ENCODE measurements at regions not wholly inside any gene's neighbourhood (a gene's known extent, or its start where the extent isn't known, plus 50 kb on each side); places are given as distances from the start of the nearest gene placed in this dataset.

DNA sequence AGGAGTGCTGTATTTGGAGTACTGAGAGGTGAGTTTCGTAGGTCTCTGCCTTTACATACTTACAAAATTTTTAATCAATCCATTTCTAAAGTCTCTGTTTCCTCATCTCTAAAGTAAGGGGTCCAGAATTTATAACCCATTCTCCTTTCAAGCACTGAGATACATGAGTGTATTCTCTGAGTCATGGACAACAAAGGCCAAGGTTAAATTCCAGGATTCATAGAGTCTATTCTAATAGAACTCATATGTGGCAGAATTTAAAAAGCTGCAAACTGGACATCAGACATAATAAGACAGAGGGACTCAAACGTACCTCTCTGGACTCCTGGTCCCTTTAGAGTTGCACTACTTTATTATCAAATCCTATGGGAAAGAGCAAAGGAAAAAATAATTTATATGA is 112.5 kb upstream of the SLIT3 start:
- DNase-seq (ENCODE audit: low read depth) = no peak

DNA sequence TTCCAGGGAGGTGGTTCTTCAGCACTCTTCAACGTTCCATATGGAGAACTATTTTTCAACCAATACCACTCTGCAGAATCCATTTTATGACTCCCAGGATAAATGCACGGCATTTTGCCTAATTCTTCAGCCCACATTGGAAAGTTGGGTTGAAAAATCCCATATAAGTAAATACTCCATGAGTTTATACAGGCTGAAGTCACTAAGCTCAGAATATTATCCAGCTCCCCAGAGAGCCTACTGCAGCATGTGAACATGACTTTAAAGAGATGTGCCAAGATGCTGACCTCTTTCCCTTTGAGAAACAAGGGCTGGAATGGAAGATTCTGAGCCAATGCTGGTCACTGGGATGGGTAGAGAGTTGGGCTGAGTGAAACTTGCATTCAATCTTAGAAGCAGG is 111.9 kb upstream of the SLIT3 start:
- DNase-seq (ENCODE audit: low read depth) = no peak

DNA sequence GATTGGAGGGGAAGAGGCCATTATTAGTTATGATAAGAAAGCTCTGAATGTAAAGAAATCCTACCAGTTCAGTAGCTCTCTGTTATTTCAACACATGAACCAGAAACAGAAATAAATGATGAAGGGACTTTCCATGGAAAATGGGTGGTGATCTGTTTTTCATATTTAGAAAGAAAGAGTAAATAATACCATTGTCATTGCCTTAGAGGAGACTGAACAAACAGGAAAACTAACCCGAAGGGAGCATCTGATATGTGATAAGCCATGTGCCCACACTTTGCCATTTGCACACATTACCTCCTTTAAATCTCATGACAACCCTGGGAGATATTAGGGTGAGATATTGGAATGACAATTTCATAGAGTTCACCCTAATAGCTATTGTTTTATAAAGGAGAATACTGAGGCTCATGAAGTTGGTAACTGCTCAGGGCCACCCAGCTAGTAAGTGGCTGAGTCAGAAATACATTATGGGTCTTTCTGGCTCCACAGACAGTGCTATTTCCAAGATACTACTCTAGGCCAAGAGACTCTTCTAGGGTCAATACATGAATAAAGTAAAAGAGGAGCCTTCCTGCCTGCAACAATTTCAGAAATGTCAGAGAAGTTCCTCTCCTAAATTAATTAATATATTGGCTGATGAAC is 111.0 kb upstream of the SLIT3 start:
- no peak for DNase-seq (ENCODE audit: low read depth)

DNA sequence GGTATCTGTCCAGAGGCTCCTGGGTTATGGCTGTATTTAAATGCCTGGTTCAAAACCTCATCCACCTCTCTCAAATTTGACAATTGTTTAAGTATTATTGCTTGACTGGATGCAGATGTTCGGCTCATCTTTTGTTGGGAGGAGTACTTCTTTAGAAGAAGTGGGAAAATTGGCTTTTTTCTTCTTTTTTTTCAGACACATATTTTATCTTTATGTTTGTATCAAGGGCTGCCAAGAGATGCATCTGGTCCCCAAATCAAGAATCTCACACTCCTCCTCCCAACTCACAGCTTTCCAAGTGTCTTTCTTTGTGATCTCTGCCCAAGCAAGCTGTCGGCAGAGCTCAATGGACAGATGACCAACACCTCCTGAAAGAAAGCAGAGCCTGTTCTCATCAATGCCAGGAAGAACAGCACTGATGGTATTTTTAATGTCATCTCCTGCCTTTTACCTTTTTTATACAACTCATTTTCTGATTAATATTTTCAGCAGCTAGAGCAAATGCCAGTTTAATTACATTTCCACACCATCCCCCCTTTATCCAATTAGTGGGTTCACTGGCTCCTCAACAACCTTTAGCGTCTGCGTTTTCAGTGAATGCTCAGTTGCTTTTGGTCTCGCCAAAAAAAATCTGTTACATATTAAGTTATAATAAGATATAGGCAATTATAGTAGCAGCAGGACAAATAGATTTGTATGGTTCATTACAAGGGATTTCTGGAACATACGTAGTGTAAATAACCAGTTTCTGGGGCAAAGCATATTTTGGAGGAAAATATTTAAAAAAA is 110.3 kb upstream of the SLIT3 start:
- no peak for DNase-seq (ENCODE audit: low read depth)

DNA sequence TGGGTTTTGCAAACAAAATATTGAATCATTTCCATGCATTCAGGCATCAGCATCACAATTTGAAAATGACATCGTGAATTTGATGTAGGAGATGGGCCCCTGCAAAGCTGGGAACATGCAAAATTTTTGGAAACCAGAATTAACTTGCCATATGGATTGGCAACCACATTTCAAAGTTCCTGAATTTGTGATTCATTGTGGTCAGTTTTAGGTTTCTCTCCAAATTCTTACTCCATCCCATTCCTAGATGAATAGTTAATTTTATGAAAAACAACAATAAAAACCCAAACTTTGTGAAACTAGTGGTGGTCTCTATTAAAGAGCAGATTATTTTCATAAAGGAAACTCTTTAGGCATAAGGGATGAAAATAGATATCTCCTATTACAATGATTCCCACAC is 107.8 kb upstream of the SLIT3 start:
- no peak for DNase-seq (ENCODE audit: low read depth)

DNA sequence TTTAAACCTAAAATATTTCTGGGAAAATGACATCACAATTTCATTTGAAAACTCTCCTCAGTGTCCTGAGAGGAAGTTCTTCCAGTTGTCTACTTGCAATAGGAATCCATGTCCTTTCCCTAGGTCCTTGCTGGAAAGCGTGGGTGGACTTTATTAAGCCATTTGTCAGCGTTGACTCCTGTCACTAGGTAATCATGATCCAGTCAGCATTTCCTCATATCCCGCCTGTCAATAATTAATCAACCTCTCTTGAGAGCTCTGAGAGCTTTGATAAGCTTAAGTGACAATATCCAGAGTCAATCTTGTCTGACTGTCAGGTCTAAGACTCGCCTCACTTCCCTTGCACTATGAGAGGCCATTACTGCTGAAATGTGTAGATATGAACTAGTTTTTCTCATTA is 107.2 kb upstream of the SLIT3 start:
- no peak for DNase-seq (ENCODE audit: low read depth)

DNA sequence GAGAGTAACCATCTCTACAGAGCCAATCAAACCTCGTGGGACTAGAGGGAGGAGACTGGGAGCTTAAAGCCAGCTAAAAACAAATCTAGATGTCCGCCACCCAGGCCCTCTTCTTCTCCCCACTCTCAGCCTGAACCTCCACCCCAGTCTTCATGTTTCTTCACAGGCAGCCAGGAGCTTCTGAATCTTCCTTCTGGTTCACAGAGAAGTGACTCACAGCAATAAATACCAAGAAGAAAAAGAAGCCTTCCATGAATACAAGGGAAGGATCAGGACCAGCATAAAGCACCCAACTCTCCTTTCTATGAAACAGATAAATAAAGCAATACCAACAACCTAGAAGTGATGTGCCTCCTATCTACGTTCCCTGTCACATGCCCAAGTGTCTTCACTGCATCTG is 103.3 kb upstream of the SLIT3 start:
- DNase-seq (ENCODE audit: low read depth) = no peak

DNA sequence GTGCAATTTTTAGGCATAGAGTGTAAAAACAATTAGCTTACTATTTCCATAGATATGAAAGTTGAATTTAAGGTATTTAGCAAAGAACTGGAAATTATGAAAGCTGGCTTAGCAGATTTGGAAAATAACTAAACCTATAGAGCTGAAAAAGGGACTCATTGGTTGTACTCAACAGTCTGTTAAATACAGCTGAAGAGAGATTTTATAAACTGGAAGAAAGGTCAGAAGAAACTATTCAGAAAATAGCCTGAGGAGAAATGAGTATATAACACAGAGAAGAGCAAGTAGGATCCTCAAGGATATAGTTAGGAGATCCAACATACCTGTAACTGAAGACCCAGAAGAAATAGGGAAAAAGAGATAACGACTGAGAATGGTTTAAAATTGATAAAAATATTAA is 97.6 kb upstream of the SLIT3 start:
- no peak for DNase-seq (ENCODE audit: low read depth)

DNA sequence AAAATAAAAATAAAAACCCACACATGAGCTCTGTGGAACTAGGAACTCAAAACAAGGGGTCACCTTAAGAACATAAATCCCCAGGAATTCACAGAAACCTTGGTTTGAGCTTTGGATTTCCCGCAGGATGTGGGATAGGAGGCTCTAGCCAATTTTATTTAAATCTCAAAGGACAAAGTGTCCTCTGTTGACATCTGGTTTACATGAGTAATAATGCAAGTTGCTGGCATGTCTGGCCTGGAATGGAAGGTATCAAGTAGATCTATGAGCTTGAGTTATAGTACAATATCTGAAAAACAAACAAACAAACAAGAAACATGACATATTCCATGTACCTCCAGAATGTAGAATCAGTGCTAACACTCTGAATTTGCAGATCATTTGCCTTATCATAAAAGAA is 94.2 kb upstream of the SLIT3 start:
- DNase-seq (ENCODE audit: low read depth) = no peak

DNA sequence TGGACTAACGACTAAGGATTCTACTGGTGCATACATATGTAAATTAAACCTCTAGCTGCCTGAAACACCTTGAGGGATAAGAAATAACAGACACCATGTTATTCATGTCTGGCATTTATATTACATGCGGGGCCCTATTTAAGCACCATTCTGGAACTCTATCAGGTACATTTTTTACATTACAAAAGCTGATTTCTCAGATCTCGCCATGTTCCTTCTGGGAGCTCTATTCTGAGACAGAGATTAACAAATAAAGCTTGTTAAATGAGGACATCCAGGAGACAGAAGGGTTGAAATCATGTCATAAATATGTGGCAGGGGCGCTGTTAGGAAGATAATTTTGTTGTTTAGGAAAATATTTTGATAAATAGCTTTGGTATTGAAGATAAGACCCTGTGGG is 93.4 kb upstream of the SLIT3 start:
- no peak for DNase-seq (ENCODE audit: low read depth)

DNA sequence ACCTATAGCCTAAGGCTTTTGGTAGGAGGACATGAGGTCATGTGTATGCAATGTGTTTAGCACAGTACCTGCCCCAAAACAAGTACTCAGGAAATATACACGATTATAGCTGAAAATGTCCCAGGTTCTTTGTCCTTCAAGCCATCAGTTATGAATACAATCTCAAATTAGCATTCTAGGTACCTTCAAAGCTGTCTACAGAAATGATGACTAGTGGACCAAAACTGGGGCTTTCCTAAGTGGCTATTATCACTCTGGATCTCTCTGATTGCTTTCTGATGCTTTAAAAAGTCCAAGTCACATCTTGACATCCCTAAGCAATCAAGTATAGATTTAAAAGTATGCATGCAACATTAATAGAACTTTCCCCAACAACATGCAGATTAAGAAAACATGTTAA is 93.0 kb upstream of the SLIT3 start:
- no peak for DNase-seq (ENCODE audit: low read depth)

DNA sequence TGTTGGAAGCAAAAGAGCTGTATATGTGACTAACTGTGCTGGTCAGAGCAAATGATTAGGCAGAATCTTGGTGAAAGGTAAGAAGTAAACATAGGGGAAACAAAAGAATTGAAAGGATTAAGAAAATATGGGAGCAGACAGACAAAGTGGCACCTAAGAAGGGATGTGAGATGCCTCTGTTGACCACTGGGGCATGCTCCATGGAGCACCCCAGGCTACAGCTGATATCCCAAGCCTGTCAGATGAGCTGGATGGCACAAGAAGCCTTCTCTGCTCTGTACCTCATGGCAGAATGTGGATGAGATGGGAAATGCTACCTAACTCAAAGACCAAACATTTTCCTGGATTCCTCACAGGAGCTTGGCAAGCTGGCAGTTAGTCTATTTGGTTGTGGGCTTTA is 89.3 kb upstream of the SLIT3 start:
- DNase-seq (ENCODE audit: low read depth) = peak; percentile 26

DNA sequence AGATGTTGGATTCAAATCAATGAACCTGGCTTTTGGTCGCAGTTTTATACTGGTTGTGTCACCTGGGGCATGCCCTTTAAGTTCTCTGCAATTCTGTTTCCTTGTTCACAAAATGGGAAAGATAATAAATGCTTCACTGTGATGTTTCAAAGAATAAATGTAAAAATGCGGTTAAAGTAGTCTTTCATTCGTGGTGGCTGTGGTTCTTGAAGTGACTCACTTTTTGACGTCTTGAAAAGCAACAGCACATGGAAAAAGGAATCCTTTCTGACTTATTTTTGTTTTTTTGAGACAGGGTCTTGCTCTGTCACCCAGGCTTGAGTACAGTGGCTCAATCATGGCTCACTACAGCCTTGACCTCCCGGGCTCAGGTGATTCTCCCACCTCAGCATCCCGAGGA is 88.4 kb upstream of the SLIT3 start:
- DNase-seq (ENCODE audit: low read depth) = peak; percentile 67

DNA sequence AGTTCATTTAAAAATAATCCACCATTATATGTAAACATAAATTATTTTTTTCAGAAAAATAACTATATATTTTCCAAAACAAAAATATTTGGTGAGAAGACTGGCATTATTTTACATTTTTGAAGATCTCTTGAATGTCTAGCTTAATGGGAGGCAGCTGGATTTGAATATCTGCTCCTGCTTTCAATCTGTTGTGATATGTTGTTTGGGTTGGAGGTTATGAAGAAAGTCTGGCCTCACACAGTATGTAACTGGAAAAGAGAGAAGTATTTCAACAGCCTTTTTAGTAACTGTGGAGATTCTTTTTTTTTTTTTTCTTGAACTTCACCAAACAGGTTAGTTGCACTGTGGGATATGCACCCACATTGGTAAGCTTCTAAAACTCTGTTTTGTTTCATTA is 84.7 kb upstream of the SLIT3 start:
- DNase-seq (ENCODE audit: low read depth) = no peak

DNA sequence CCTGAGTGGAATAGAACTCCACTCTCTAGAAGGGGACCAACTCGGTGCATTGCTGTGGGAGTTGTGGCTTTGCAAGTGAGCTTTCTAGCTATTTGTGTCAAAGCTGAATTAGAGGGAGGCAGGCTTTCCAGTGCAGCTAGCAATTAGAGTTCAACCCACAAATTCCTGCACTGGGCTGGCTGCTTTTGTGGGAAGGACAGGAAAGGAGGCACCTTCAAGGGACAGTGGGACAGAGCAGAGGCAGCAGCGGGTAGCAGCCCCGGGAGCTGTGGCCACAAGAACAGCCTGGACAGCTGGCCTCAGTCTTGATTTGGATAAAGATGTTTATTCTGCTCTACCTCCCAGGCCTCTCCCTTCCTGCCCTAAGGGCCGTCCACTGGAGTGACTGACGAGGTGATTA is 83.7 kb upstream of the SLIT3 start:
- DNase-seq (ENCODE audit: low read depth) = peak; percentile 76

DNA sequence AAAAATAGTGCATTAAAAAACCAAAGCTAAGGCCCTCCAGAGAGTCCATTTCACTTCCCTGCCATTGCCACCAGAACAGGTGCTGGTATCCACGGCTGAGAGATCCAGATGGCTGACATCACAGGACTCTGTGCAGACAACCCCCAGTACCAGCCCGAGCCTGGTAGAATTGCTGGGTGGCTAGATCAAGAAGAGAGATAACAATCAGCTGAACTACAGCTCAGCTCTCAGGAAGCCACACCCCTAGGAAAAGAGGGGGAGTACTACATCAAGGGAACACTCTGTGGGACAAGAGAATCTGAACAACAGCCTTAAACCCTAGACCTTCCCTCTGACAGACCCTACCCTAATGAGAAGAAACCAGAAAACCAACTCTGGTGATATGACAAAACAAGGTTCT is 73.8 kb upstream of the SLIT3 start:
- peak; percentile 82 for DNase-seq (ENCODE audit: low read depth)

DNA sequence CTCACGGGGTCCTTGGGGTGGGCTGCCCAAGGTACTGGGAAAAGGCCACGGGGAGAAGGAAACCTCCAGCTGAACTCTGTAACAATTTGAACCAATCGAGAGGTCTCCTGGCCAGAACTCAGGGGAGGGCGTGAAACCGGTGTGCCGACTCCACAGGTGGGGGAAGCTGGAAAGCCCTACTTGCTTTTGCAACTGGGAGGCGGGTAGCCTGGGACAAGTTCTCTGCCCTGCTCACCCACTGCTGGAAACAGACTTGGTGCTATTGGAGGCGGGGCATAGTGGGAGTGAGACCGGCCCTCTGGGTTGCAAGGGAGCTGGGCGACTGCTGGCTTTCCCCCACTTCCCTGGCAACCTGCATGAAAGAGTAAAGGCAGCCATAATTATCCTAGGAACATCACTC is 73.2 kb upstream of the SLIT3 start:
- DNase-seq (ENCODE audit: low read depth) = no peak

DNA sequence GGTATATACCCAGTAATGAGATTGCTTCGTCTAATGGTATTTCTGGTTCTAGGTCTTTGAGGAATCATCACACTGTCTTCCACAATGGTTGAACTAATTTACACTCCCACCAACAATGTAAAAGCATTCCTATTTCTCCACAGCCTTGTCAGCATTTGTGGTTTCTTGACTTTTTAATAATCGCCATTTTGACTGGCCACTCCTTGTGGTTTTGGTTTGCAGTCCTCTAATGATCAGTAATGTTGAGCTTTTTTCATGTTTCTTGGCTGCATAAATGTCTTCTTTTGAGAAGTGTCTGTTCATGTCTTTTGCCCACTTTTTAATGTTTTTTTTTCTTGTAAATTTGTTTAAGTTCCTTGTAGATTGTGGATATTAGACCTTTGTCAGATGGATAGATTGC is 70.9 kb upstream of the SLIT3 start:
- peak; percentile 63 for DNase-seq (ENCODE audit: low read depth)

DNA sequence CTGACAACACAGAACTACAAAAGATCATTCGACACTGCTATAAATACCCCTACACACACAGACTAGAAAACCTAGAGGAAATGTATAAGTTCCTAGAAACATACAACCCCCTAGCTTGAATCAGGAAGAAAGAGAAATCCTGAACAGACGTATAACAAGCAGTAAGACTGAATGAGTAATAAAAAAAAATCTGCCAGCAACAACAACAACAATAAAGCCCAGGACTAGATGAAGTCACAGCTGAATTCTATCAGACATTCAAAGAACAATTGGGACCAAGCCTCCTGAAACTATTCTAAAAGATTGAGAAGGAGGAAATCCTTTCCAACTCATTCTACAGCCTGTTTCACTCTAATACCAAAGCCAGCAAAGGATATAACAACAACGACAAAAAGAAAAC is 68.2 kb upstream of the SLIT3 start:
- no peak for DNase-seq (ENCODE audit: low read depth)

DNA sequence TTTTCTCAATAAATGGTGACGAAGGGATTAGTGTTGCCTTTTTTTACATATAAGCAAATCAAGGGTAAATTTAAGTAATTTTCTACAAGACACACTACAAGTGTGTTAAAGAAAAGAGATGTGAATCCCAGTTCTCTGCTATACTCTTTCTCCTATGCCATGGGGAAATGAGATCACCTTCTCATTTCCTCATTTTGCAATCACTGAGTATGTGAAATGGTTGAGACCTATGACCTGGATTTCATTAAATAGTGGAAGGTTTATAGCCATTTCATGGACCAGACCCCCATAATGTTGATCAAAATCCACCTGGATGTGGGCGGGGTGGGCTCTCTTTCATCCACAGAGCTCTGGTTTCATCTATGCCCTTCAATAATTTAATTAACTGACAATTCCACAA is 66.9 kb upstream of the SLIT3 start:
- no peak for DNase-seq (ENCODE audit: low read depth)

DNA sequence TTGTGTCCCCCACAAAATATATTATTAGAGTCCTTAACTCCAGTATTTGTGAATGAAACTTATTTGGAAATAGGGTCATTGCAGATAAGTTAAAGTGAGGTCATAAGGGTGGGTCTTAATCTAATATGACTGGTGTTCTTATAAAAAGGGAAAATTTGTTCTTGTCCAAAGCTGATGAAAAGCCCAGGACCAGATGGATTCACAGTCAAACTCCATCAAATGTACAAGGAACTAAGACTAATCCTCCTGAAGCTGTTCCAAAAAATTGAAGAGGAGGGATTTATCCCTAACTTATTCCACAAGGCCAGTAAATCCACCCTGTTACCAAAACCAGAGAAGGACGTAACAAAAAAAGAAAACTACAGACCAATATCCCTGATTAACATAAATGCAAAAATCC is 56.4 kb upstream of the SLIT3 start:
- DNase-seq (ENCODE audit: low read depth) = no peak

DNA sequence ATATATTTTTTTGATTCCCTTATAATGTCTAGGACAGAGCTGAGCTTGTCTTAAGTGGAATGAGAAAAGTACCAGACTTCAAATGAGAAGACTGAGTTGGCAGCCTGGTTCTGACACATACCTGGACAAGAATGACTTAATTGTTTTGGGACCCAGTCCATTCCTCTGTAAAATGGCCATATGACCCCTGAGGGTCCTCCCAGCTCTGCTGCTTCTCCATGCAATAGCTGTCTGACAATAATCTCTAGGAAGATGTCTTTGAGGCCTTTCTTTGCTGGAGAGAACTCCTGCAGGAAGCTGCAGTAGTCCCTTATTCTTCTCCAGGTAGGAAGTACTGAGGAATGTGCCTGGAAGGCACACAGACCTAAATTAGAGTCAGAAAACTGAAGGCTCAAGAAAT is 55.9 kb upstream of the SLIT3 start:
- no peak for DNase-seq (ENCODE audit: low read depth)

DNA sequence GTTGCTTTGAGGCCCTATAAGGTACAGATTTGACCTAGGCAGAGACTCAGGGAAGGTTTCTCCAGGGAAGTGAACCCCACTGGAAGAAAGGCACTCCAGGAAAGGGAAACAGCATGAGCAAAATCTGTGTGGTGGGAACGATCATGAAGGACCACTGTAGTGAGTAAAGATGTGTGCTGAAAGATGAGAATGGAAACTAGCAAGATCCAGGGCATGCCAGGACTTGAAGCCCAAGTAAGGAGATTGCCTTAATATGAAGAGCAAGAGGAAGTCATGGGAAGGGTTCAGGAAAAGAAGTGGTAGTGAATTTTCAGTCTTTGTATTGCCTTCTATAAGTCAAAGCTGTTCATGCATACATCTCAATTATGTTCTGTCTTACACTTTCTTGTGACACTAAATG is 55.2 kb upstream of the SLIT3 start:
- DNase-seq (ENCODE audit: low read depth) = no peak

DNA sequence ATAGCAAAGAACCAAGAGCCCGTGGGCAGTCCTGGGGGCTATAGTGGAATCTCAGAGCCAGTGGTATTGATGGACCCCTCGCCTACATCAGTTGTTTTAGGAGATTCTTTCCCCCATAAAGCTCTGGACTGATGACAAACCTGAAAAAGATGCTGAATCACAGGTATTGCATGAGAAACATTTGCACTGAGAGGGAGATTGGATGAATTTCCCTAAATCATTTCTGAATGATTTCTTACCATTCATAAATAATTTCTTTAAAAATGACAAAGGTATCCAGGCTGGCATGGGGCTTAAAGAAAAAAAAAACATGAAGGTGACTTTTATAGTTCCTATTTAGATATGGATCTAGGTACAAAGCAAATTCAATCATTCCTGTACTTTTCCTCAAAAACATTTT is 54.0 kb upstream of the SLIT3 start:
- DNase-seq (ENCODE audit: low read depth) = peak; percentile 20

Measured in M059J (cell line).